IPS-11a (cell line): ENCODE measurements at regions not wholly inside any gene's neighbourhood (a gene's known extent, or its start where the extent isn't known, plus 50 kb on each side); places are given as distances from the start of the nearest gene placed in this dataset.

Experiments used
- H3K4me3 ChIP-seq: one replicate; pipeline ENCODE4 v1.5.1; 2013; ENCODE audit warnings: low read depth, low read length, control low read depth

- no peak overlapping the region for H3K4me3 ChIP-seq
Observed at GRCh38 chr18:78895207-78896001, 84.2 kb upstream of the SALL3 start.

- no peak overlapping the region for H3K4me3 ChIP-seq
Observed at GRCh38 chr18:78896111-78896905, 83.3 kb upstream of the SALL3 start.

GRCh38 chr18:78898066-78898465 lies 81.6 kb upstream of the SALL3 start:
- no peak overlapping the region for H3K4me3 ChIP-seq

- no peak overlapping the region for H3K4me3 ChIP-seq
Observed at GRCh38 chr18:78898635-78899034, 81.0 kb upstream of the SALL3 start.

GRCh38 chr18:78899241-78899640 lies 80.4 kb upstream of the SALL3 start:
- H3K4me3 ChIP-seq: no peak overlapping the region

- H3K4me3 ChIP-seq: no peak overlapping the region
Observed at GRCh38 chr18:78900938-78901909, 78.4 kb upstream of the SALL3 start.

- no peak overlapping the region for H3K4me3 ChIP-seq
Observed at GRCh38 chr18:78901923-78902794, 77.5 kb upstream of the SALL3 start.

- no peak overlapping the region for H3K4me3 ChIP-seq
Observed at GRCh38 chr18:78902795-78903435, 76.7 kb upstream of the SALL3 start.

GRCh38 chr18:78903436-78904178 lies 76.0 kb upstream of the SALL3 start:
- H3K4me3 ChIP-seq: no peak overlapping the region

- no peak overlapping the region for H3K4me3 ChIP-seq
Observed at GRCh38 chr18:78904179-78904531, 75.5 kb upstream of the SALL3 start.

- H3K4me3 ChIP-seq: no peak overlapping the region
Observed at GRCh38 chr18:78905334-78905733, 74.3 kb upstream of the SALL3 start.

GRCh38 chr18:78906066-78906465 lies 73.6 kb upstream of the SALL3 start:
- no peak overlapping the region for H3K4me3 ChIP-seq

GRCh38 chr18:78908462-78909260 lies 71.0 kb upstream of the SALL3 start:
- H3K4me3 ChIP-seq: no peak overlapping the region

GRCh38 chr18:78911751-78912283 lies 67.8 kb upstream of the SALL3 start:
- H3K4me3 ChIP-seq: no peak overlapping the region

GRCh38 chr18:78912336-78912735 lies 67.3 kb upstream of the SALL3 start:
- no peak overlapping the region for H3K4me3 ChIP-seq

GRCh38 chr18:78912844-78913243 lies 66.8 kb upstream of the SALL3 start:
- no peak overlapping the region for H3K4me3 ChIP-seq

GRCh38 chr18:78913395-78913794 lies 66.2 kb upstream of the SALL3 start:
- no peak overlapping the region for H3K4me3 ChIP-seq

GRCh38 chr18:78913830-78914231 lies 65.8 kb upstream of the SALL3 start:
- H3K4me3 ChIP-seq: no peak overlapping the region
